MCF 10A (cell line): ENCODE measurements at regions not wholly inside any gene's neighbourhood (a gene's known extent, or its start where the extent isn't known, plus 50 kb on each side); places are given as distances from the start of the nearest gene placed in this dataset.

Source experiments
- BruUV-seq: library from RNA; stranded (reverse); fragments of 400-500 nt; replicated peaks from 2 replicates; lab custom pipeline; 2021; lab: Mats Ljungman, UMichigan
- CTCF ChIA-PET: fragments of 300-600 bp; sonication (Branson Sonifier 250); formaldehyde crosslinking; extraction: SDS; loops from one replicate; lab custom pipeline; 2021; ENCODE audit warnings: antibody characterized with exemption, inconsistent platforms; lab: Yijun Ruan, JAX
- POLR2A ChIA-PET: fragments of 300-600, 350-650 bp; sonication (Branson Sonifier 250); formaldehyde crosslinking; extraction: SDS; loops from one replicate; lab custom pipeline; 2020; ENCODE audit warnings: antibody characterized with exemption, inconsistent platforms; lab: Yijun Ruan, JAX
- DNase-seq: peaks from one replicate; pipeline ENCODE4 v3.0.0-alpha.2; 2018; ENCODE audit not compliant: unreplicated experiment
- H3K27ac Mint-ChIP-seq: one replicate; pipeline ENCODE4 v1.8.0; 2022; ENCODE audit warnings: mild to moderate bottlenecking, low read depth, mixed read lengths; ENCODE audit not compliant: unreplicated experiment
- H3K27me3 Mint-ChIP-seq: one replicate; pipeline ENCODE4 v1.8.0; 2022; ENCODE audit warnings: mixed read lengths; ENCODE audit not compliant: insufficient read depth, unreplicated experiment
- H3K36me3 Mint-ChIP-seq: one replicate; pipeline ENCODE4 v1.8.0; 2022; ENCODE audit warnings: mild to moderate bottlenecking, moderate library complexity, mixed read lengths; ENCODE audit not compliant: insufficient read depth, unreplicated experiment
- H3K4me1 Mint-ChIP-seq: one replicate; pipeline ENCODE4 v1.8.0; 2022; ENCODE audit warnings: mixed read lengths; ENCODE audit not compliant: insufficient read depth, unreplicated experiment
- H3K4me3 Mint-ChIP-seq: one replicate; pipeline ENCODE4 v1.8.0; 2022; ENCODE audit warnings: mild to moderate bottlenecking, moderate library complexity, mixed read lengths; ENCODE audit not compliant: unreplicated experiment
- H3K9me3 Mint-ChIP-seq: one replicate; pipeline ENCODE4 v1.8.0; 2022; ENCODE audit warnings: mixed read lengths; ENCODE audit not compliant: unreplicated experiment
- CTCF ChIP-seq: fragments of 200-600 bp; IDR thresholded peaks from one replicate; pipeline ENCODE4 v1.8.0; 2022; ENCODE audit warnings: antibody characterized with exemption, mild to moderate bottlenecking; ENCODE audit not compliant: unreplicated experiment
- intact Hi-C: fragments of 100-400 bp; cut with micrococcal nuclease; formaldehyde crosslinking; loops from 2 replicates; pipeline ENCODE4 v1.14.1; 2022

GRCh38 chr6:144757730-144758129 lies 472.6 kb downstream of the UTRN start:
- BruUV-seq: no TSS peak
- H3K27ac Mint-ChIP-seq: no peak overlapping the region
- no peak overlapping the region for H3K4me3 Mint-ChIP-seq
- intact Hi-C loops: no loop called here
- no peaks in the 10 kb centered on the region for H3K27me3 Mint-ChIP-seq
- CTCF ChIA-PET: interaction anchor here (0.6 kb wide), 1 partner anchor 68 kb away, joined by 3 read pairs; no protein-coding TSS in a partner anchor
- H3K4me1 Mint-ChIP-seq: peaks cover 7% of the 10 kb centered on the region
- H3K9me3 Mint-ChIP-seq: no peaks in the 10 kb centered on the region
- H3K36me3 Mint-ChIP-seq: peaks cover 4% of the 10 kb centered on the region
- no peak for TF ChIP-seq CTCF
- POLR2A ChIA-PET: no interaction called here
- DNase-seq: no peak

- intact Hi-C loops: no loop called here
- peaks cover 7% of the 10 kb centered on the region for H3K4me1 Mint-ChIP-seq
- H3K27me3 Mint-ChIP-seq: no peaks in the 10 kb centered on the region
- CTCF ChIA-PET: no interaction called here
- H3K4me3 Mint-ChIP-seq: no peak overlapping the region
- no peaks in the 10 kb centered on the region for H3K36me3 Mint-ChIP-seq
- no peaks in the 10 kb centered on the region for H3K9me3 Mint-ChIP-seq
- no peak for TF ChIP-seq CTCF
- peak; percentile 38 for DNase-seq
- POLR2A ChIA-PET: no interaction called here
- no TSS peak for BruUV-seq
- H3K27ac Mint-ChIP-seq: peak overlapping the region; percentile 16
Measured at GRCh38 chr6:144758602-144759001, 473.5 kb downstream of the UTRN start.

- POLR2A ChIA-PET: no interaction called here
Measured at GRCh38 chr6:144762469-144762868, 477.3 kb downstream of the UTRN start.

GRCh38 chr6:144767051-144767450 lies 481.9 kb downstream of the UTRN start:
- Mint-ChIP-seq H3K36me3 (peaks cover 22% of the 10 kb centered on the region), H3K4me3 (no peak overlapping the region), H3K9me3 (no peaks in the 10 kb centered on the region), H3K27ac (no peak overlapping the region), H3K4me1 (no peaks in the 10 kb centered on the region), H3K27me3 (no peaks in the 10 kb centered on the region)
- DNase-seq: no peak
- intact Hi-C loops: no loop called here
- POLR2A ChIA-PET: no interaction called here
- BruUV-seq: no TSS peak
- CTCF ChIA-PET: no interaction called here
- no peak for TF ChIP-seq CTCF

More at GRCh38 chr6:144762469-144762868, 477.3 kb downstream of the UTRN start:
- H3K27ac Mint-ChIP-seq: no peak overlapping the region
- no peak for TF ChIP-seq CTCF
- H3K27me3 Mint-ChIP-seq: no peaks in the 10 kb centered on the region
- H3K4me3 Mint-ChIP-seq: no peak overlapping the region
- H3K9me3 Mint-ChIP-seq: no peaks in the 10 kb centered on the region
- H3K4me1 Mint-ChIP-seq: peaks cover 7% of the 10 kb centered on the region
- intact Hi-C loops: no loop called here
- no peak for DNase-seq
- CTCF ChIA-PET: interaction anchor here (0.6 kb wide), 1 partner anchor 73 kb away, joined by 3 read pairs; no protein-coding TSS in a partner anchor
- peaks cover 17% of the 10 kb centered on the region for H3K36me3 Mint-ChIP-seq
- BruUV-seq: no TSS peak
